PC-3 (cell line): ENCODE measurements at regions not wholly inside any gene's neighbourhood (a gene's known extent, or its start where the extent isn't known, plus 50 kb on each side); places are given as distances from the start of the nearest gene placed in this dataset.

Experiments used
- ATAC-seq: fragments of 200-7000 bp; cut with Tn5 transposase; 2 replicates; pipeline ENCODE4 v1.9.1; 2020; ENCODE audit warnings: mild to moderate bottlenecking, moderate library complexity
- BruUV-seq: library from RNA; stranded (reverse); fragments of 400-500 nt; replicated peaks from 2 replicates; lab custom pipeline; 2021; lab: Mats Ljungman, UMichigan
- CTCF ChIA-PET: fragments of 300-600 bp; sonication (Branson Sonifier 250); formaldehyde crosslinking; loops from one replicate; lab custom pipeline; 2022; ENCODE audit warnings: antibody characterized with exemption; lab: Charles Lee
- POLR2A ChIA-PET: fragments of 300-600 bp; sonication (Branson Sonifier 250); formaldehyde crosslinking; loops from one replicate; lab custom pipeline; 2022; ENCODE audit warnings: antibody characterized with exemption; ENCODE audit not compliant: unreplicated experiment; lab: Charles Lee
- DNase-seq: peaks from one replicate; pipeline ENCODE4 v3.0.0-alpha.2; 2015
- H2AFZ ChIP-seq: fragments of 300-600 bp; sonication (generic); 2 replicates; pipeline ENCODE4 v1.6.0; 2016; ENCODE audit warnings: antibody characterized with exemption, low read length
- H3F3A ChIP-seq: fragments of 300-600 bp; sonication (generic); one replicate; pipeline ENCODE4 v1.6.0; 2017; ENCODE audit warnings: antibody characterized with exemption, low read length, control low read depth, mild to moderate bottlenecking; ENCODE audit not compliant: unreplicated experiment
- H3K27ac ChIP-seq: fragments of 300-600 bp; sonication (generic); 2 replicates; pipeline ENCODE4 v1.5.1; 2016; ENCODE audit warnings: mild to moderate bottlenecking, low read length
- H3K27me3 ChIP-seq: fragments of 300-600 bp; sonication (generic); 2 replicates; pipeline ENCODE4 v1.6.1; 2016; ENCODE audit warnings: low read length, mixed read lengths
- H3K36me3 ChIP-seq: fragments of 300-600 bp; sonication (generic); 2 replicates; pipeline ENCODE4 v1.6.1; 2016; ENCODE audit warnings: low read depth, mixed run types, low read length, mixed read lengths
- H3K4me1 ChIP-seq: fragments of 300-600 bp; sonication (generic); 2 replicates; pipeline ENCODE4 v1.5.1; 2016; ENCODE audit warnings: low read length; ENCODE audit not compliant: insufficient read depth
- H3K4me2 ChIP-seq: fragments of 300-600 bp; sonication (generic); 2 replicates; pipeline ENCODE4 v1.6.0; 2016; ENCODE audit warnings: low read length
- H3K4me3 ChIP-seq: fragments of 300-600 bp; sonication (generic); 2 replicates; pipeline ENCODE4 v1.5.1; 2016; ENCODE audit warnings: mild to moderate bottlenecking, low read length, mixed read lengths
- H3K79me2 ChIP-seq: fragments of 300-600 bp; sonication (generic); 2 replicates; pipeline ENCODE4 v1.6.1; 2017; ENCODE audit warnings: low read length, mixed read lengths
- H3K9ac ChIP-seq: fragments of 300-600 bp; sonication (generic); 2 replicates; pipeline ENCODE4 v1.6.0; 2016; ENCODE audit warnings: mild to moderate bottlenecking, low read length
- H3K9me2 ChIP-seq: fragments of 300-600 bp; sonication (generic); replicated peaks from 2 replicates; pipeline ENCODE4 v1.6.1; 2016; ENCODE audit warnings: mixed run types, low read length, mixed read lengths
- H3K9me3 ChIP-seq: fragments of 300-600 bp; sonication (generic); 2 replicates; pipeline ENCODE4 v1.6.1; 2016; ENCODE audit warnings: low read length, mixed read lengths
- H4K20me1 ChIP-seq: fragments of 300-600 bp; sonication (generic); 2 replicates; pipeline ENCODE4 v1.6.1; 2016; ENCODE audit warnings: low read length, mixed read lengths
- EZH2 ChIP-seq: fragments of 300-600 bp; sonication (generic); IDR thresholded peaks from one replicate; pipeline ENCODE4 v1.6.1; 2017; ENCODE audit warnings: antibody characterized with exemption, mild to moderate bottlenecking, low read length; ENCODE audit not compliant: unreplicated experiment
- EZH2phosphoT487 ChIP-seq: fragments of 300-600 bp; sonication (generic); IDR thresholded peaks from 2 replicates; pipeline ENCODE4 v1.6.1; 2018; ENCODE audit warnings: mild to moderate bottlenecking, antibody characterized with exemption, low read length, borderline replicate concordance
- intact Hi-C: fragments of 100-400 bp; cut with micrococcal nuclease; formaldehyde crosslinking; loops from 2 replicates; pipeline ENCODE4 v1.9.0; 2023
- TF ChIP-seq, protein P1 (sequence below): fragments of 300-600 bp; sonication (generic); conservative IDR thresholded peaks from 2 replicates; pipeline ENCODE4 v1.5.1; 2017; ENCODE audit warnings: antibody characterized with exemption, low read depth, mild to moderate bottlenecking, low read length

DNA sequence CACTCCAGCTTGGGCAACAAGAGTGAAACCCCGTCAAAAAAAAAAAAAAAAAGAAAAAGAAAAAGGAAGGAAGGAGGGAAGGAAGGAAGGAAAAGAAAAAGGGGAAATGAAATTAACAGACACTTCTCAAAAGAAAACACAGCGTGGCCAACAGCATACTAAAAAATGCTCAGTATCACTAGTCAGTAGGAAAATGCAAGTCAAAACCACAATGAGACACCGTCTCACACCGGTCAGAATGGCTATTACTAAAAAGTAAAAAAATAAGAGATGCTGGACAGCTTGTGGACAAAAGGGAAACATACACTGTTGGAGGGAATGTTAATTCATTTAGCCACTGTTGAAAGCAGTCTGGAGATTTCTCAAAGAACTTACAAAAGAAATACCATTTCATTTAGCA lies 369.5 kb upstream of the BRINP3 start:
- DNase-seq (no peak), ATAC-seq (no peak)
- H4K20me1 ChIP-seq: no peaks in the 10 kb centered on the region
- H3K9me3 ChIP-seq: no peaks in the 10 kb centered on the region
- no peaks in the 10 kb centered on the region for H3K9me2 ChIP-seq
- H3K27me3 ChIP-seq: peaks cover 32% of the 10 kb centered on the region
- no peak overlapping the region for H3K27ac ChIP-seq
- ChIA-PET CTCF (interaction anchor here (0.7 kb wide), 1 partner anchor 279 kb away, joined by 12 read pairs; no protein-coding TSS in a partner anchor), POLR2A (no interaction called here)
- intact Hi-C loops: no loop called here
- no TSS peak for BruUV-seq
- H3K4me1 ChIP-seq: no peaks in the 10 kb centered on the region
- H3F3A ChIP-seq: no peaks in the 10 kb centered on the region
- TF ChIP-seq EZH2: no peak
- TF ChIP-seq, protein P1, sequence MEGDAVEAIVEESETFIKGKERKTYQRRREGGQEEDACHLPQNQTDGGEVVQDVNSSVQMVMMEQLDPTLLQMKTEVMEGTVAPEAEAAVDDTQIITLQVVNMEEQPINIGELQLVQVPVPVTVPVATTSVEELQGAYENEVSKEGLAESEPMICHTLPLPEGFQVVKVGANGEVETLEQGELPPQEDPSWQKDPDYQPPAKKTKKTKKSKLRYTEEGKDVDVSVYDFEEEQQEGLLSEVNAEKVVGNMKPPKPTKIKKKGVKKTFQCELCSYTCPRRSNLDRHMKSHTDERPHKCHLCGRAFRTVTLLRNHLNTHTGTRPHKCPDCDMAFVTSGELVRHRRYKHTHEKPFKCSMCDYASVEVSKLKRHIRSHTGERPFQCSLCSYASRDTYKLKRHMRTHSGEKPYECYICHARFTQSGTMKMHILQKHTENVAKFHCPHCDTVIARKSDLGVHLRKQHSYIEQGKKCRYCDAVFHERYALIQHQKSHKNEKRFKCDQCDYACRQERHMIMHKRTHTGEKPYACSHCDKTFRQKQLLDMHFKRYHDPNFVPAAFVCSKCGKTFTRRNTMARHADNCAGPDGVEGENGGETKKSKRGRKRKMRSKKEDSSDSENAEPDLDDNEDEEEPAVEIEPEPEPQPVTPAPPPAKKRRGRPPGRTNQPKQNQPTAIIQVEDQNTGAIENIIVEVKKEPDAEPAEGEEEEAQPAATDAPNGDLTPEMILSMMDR: no peak
- no peak for TF ChIP-seq EZH2phosphoT487
- H3K9ac ChIP-seq: no peak overlapping the region
- H3K79me2 ChIP-seq: no peaks in the 10 kb centered on the region
- no peak overlapping the region for H3K4me3 ChIP-seq
- H2AFZ ChIP-seq: no peak overlapping the region
- H3K36me3 ChIP-seq: no peaks in the 10 kb centered on the region
- H3K4me2 ChIP-seq: no peak overlapping the region

DNA sequence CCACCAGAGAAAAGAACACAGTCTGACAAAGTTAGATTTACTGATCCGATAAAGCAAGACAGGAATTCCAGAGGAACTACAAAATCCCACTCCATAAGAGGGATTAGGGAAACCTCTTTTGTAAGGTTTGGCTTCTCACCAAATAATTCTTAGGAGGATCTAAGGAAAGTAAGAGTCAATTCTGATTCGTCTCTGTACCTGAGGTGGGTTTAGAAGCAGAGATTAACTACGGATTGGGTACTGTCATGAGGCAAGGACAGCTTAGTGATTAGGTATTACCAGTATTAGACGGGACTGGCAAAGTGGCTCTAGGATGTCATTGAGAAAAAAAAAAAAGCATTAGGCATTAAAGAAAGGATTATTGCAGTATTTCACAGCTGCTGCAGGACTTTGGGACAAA lies 371.7 kb upstream of the BRINP3 start:
- POLR2A ChIA-PET: no interaction called here
- no peak overlapping the region for H3K4me3 ChIP-seq
- H3K27ac ChIP-seq: no peak overlapping the region
- TF ChIP-seq, protein P1: no peak
- no peak for TF ChIP-seq EZH2
- TF ChIP-seq EZH2phosphoT487: no peak
- peaks cover 35% of the 10 kb centered on the region for H3K27me3 ChIP-seq
- no peaks in the 10 kb centered on the region for H3K4me1 ChIP-seq
- CTCF ChIA-PET: no interaction called here
- H3F3A ChIP-seq: no peaks in the 10 kb centered on the region
- no peak overlapping the region for H3K9ac ChIP-seq
- intact Hi-C loops: no loop called here
- no peak overlapping the region for H3K4me2 ChIP-seq
- no peak overlapping the region for H2AFZ ChIP-seq
- no peaks in the 10 kb centered on the region for H3K9me2 ChIP-seq
- H3K79me2 ChIP-seq: no peaks in the 10 kb centered on the region
- no peak for DNase-seq
- no peaks in the 10 kb centered on the region for H4K20me1 ChIP-seq
- no TSS peak for BruUV-seq
- no peak; the same call in 1 of the 2 replicates for ATAC-seq
- H3K36me3 ChIP-seq: no peaks in the 10 kb centered on the region
- H3K9me3 ChIP-seq: no peaks in the 10 kb centered on the region

DNA sequence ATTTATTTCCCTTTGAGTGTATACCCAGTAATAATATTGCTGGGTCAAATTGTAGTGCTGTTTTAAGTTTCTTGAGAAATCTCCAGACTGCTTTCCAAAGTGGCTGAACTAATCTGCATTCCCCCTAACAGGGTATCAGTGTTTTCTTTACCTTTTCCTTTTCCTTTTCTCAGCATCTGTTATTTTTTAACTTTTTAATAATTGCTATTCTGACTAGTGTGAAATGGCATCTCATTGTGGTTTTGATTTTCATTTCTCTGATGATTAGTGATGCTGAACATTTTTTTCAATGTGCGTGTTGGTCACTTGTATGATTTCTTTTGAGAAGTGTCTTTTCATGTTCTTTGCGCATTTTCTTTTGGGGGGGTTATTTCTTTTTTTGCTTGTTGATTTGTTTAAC lies 374.9 kb upstream of the BRINP3 start:
- ChIA-PET CTCF (interaction anchor here (0.7 kb wide), 1 partner anchor 12 kb away, joined by 3 read pairs; no protein-coding TSS in a partner anchor), POLR2A (no interaction called here)
- Histone ChIP-seq H3K27me3 (peaks cover 25% of the 10 kb centered on the region), H3F3A (no peaks in the 10 kb centered on the region), H3K4me3 (no peak overlapping the region), H4K20me1 (no peaks in the 10 kb centered on the region), H3K36me3 (no peaks in the 10 kb centered on the region), H2AFZ (no peak overlapping the region), H3K27ac (no peak overlapping the region), H3K9me2 (no peaks in the 10 kb centered on the region), H3K4me1 (no peaks in the 10 kb centered on the region), H3K4me2 (no peak overlapping the region), H3K79me2 (no peaks in the 10 kb centered on the region), H3K9ac (no peak overlapping the region), H3K9me3 (no peaks in the 10 kb centered on the region)
- ATAC-seq: no peak
- intact Hi-C loops: no loop called here
- no peak for DNase-seq
- TF ChIP-seq EZH2phosphoT487: no peak
- no TSS peak for BruUV-seq
